HepG2 (cell line): ENCODE measurements at regions not wholly inside any gene's neighbourhood (a gene's known extent, or its start where the extent isn't known, plus 50 kb on each side); places are given as distances from the start of the nearest gene placed in this dataset.

Experiments used
- ATAC-seq: fragments of 200-7000 bp; cut with Tn5 transposase; 3 replicates; pipeline ENCODE4 v1.9.1; 2020; ENCODE audit warnings: mild to moderate bottlenecking, moderate library complexity
- BruUV-seq: library from RNA; stranded (reverse); fragments of 400-500 nt; replicated peaks from 2 replicates; lab custom pipeline; 2021; lab: Mats Ljungman, UMichigan
- CTCF ChIA-PET: fragments of 300-600 bp; formaldehyde crosslinking; extraction: SDS; loops from one replicate; lab custom pipeline; 2021; ENCODE audit warnings: low total read pairs, inconsistent platforms, low intra/inter-chr PET ratio; lab: Yijun Ruan, JAX
- POLR2A ChIA-PET: fragments of 350-600 bp; sonication (Branson Sonifier 250); formaldehyde crosslinking; loops from one replicate; lab custom pipeline; 2020; ENCODE audit warnings: antibody characterized with exemption, inconsistent platforms; lab: Yijun Ruan, JAX
- DNase-seq: peaks from one replicate; pipeline ENCODE4 v3.0.0-alpha.2; 2015; ENCODE audit warnings: low spot score
- FAIRE-seq: peaks from 3 replicates; lab custom pipeline; 2011; peaks lifted over from hg19 to GRCh38; lab: Jason Lieb, UNC
- H2AFZ ChIP-seq: one replicate; pipeline ENCODE4 v1.6.1; 2011; ENCODE audit warnings: low read length, inconsistent platforms
- H3K27ac ChIP-seq: fragments of 300-600 bp; 3 replicates; pipeline ENCODE4 v1.8.0; 2011; ENCODE audit warnings: mixed run types, mild to moderate bottlenecking, mixed read lengths, low read length, inconsistent platforms; ENCODE audit not compliant: insufficient read depth; ENCODE audit errors: extremely low read length
- H3K27me3 ChIP-seq, 2 experiments: fragments of 200-600 bp in 1 of 2; 2 replicates in 1 of 2; 3 replicates in 1 of 2; pipeline versions ENCODE4 v1.6.0 to v1.8.0; 2011; ENCODE audit warnings: low read length in 2 of 2, mild to moderate bottlenecking in 2 of 2, moderate library complexity in 2 of 2, inconsistent platforms in 1 of 2; ENCODE audit not compliant: insufficient read depth in 2 of 2, control insufficient read depth in 1 of 2
- H3K36me3 ChIP-seq, 2 experiments: fragments of 200-600 bp in 1 of 2; replicated peaks in 1 of 2; 2 replicates in 1 of 2; 3 replicates in 1 of 2; pipeline versions ENCODE4 v1.5.1 to v1.8.0; 2011; ENCODE audit warnings: low read length in 2 of 2, inconsistent platforms in 1 of 2; ENCODE audit not compliant: insufficient read depth in 2 of 2, control insufficient read depth in 1 of 2
- H3K4me1 ChIP-seq: 2 replicates; pipeline ENCODE4 v1.5.1; 2012; ENCODE audit warnings: low read length, inconsistent platforms; ENCODE audit not compliant: insufficient read depth
- H3K4me2 ChIP-seq: 2 replicates; pipeline ENCODE4 v1.6.0; 2011; ENCODE audit warnings: low read depth, low read length, inconsistent platforms
- H3K4me3 ChIP-seq, 3 experiments: fragments of 200-600 bp in 1 of 3; sonication (generic), shearing (Covaris generic) in 1 of 3; replicated peaks in 1 of 3; 2 replicates each; pipeline ENCODE4 v1.5.1; 2011 to 2016; ENCODE audit warnings: low read length in 3 of 3, inconsistent platforms in 2 of 3, low read depth in 2 of 3, mild to moderate bottlenecking in 2 of 3, control low read depth in 1 of 3, mixed read lengths in 1 of 3; ENCODE audit not compliant: insufficient read depth in 1 of 3
- H3K79me2 ChIP-seq: one replicate; pipeline ENCODE4 v1.6.1; 2011; ENCODE audit warnings: low read length, inconsistent platforms; ENCODE audit not compliant: insufficient read depth
- H3K9ac ChIP-seq: 2 replicates; pipeline ENCODE4 v1.6.0; 2011; ENCODE audit warnings: mild to moderate bottlenecking, low read depth, low read length, inconsistent platforms; ENCODE audit not compliant: insufficient read depth
- H3K9me3 ChIP-seq: 2 replicates; pipeline ENCODE4 v1.5.1; 2012; ENCODE audit warnings: mild to moderate bottlenecking, low read length
- H4K20me1 ChIP-seq: 2 replicates; pipeline ENCODE4 v1.6.0; 2011; ENCODE audit warnings: inconsistent platforms, mild to moderate bottlenecking, low read length, moderate library complexity; ENCODE audit not compliant: insufficient read depth
- CREB1 ChIP-seq, 2 experiments: fragments of 450-650 bp in 1 of 2; IDR thresholded peaks; 2 replicates each; pipeline ENCODE4 v1.6.1; 2016 to 2017; ENCODE audit warnings: control low read depth in 1 of 2, mild to moderate bottlenecking in 1 of 2, missing compliant biosample characterization in 1 of 2, missing genetic modification characterization in 1 of 2
- ELF1 ChIP-seq: sonication (generic); formaldehyde crosslinking; IDR thresholded peaks from 2 replicates; pipeline ENCODE4 v1.4.0; 2020; ENCODE audit warnings: missing genetic modification reagents
- NFKB2 ChIP-seq: sonication (generic); formaldehyde crosslinking; IDR thresholded peaks from 2 replicates; pipeline ENCODE4 v1.4.0; 2020; ENCODE audit warnings: missing genetic modification reagents, borderline replicate concordance
- POLR2G ChIP-seq: fragments of 200-400 bp; formaldehyde crosslinking; IDR thresholded peaks from 2 replicates; pipeline ENCODE4 v1.6.1; 2018; ENCODE audit warnings: mild to moderate bottlenecking, low read depth, low read length, moderate library complexity
- RCOR2 ChIP-seq: IDR thresholded peaks from 2 replicates; pipeline ENCODE4 v1.6.1; 2016; ENCODE audit warnings: missing biosample characterization, missing genetic modification reagents
- RELA ChIP-seq: sonication (generic); formaldehyde crosslinking; IDR thresholded peaks from 2 replicates; pipeline ENCODE4 v1.4.0; 2020; ENCODE audit warnings: missing genetic modification reagents
- SRF ChIP-seq: IDR thresholded peaks from 2 replicates; pipeline ENCODE4 v1.6.1; 2011; ENCODE audit warnings: mild to moderate bottlenecking, low read depth, low read length, moderate library complexity
- YY1 ChIP-seq: IDR thresholded peaks from 2 replicates; pipeline ENCODE4 v1.6.1; 2011; ENCODE audit warnings: low read length, low read depth, moderate library complexity, mild to moderate bottlenecking; ENCODE audit not compliant: insufficient read depth, insufficient replicate concordance
- ZNF251 ChIP-seq: sonication (generic); formaldehyde crosslinking; IDR thresholded peaks from 2 replicates; pipeline ENCODE4 v1.9.0; 2021; ENCODE audit warnings: mild to moderate bottlenecking, missing genetic modification reagents
- ZNF530 ChIP-seq: sonication (generic); formaldehyde crosslinking; IDR thresholded peaks from 2 replicates; pipeline ENCODE4 v1.5.0; 2020; ENCODE audit warnings: low read depth, mild to moderate bottlenecking, missing genetic modification reagents
- ZNF724P ChIP-seq: sonication (generic); formaldehyde crosslinking; IDR thresholded peaks from 2 replicates; pipeline ENCODE4 v1.8.0; 2022; ENCODE audit warnings: missing genetic modification reagents, borderline replicate concordance
- ZNF75D ChIP-seq: sonication (generic); formaldehyde crosslinking; IDR thresholded peaks from 2 replicates; pipeline ENCODE4 v1.8.1; 2023; ENCODE audit warnings: missing genetic modification reagents, mild to moderate bottlenecking, borderline replicate concordance
- ZNF788 ChIP-seq: sonication (generic); formaldehyde crosslinking; IDR thresholded peaks from 2 replicates; pipeline ENCODE4 v1.5.0; 2020; ENCODE audit warnings: mild to moderate bottlenecking, missing genetic modification reagents, borderline replicate concordance
- in situ Hi-C: cut with HindIII; loops from 2 replicates; pipeline ENCODE4 v1.10.0; 2017; ENCODE audit warnings: low pct_unique_long_range_greater_than_20kb; ENCODE audit not compliant: extremely low pct_ligation_motif_present
- intact Hi-C: fragments of 100-400 bp; cut with micrococcal nuclease; formaldehyde crosslinking; loops from one replicate; pipeline ENCODE4 v1.10.0; 2022; ENCODE audit not compliant: unreplicated experiment
- TF ChIP-seq, protein P1 (sequence below): sonication (generic); formaldehyde crosslinking; IDR thresholded peaks from 2 replicates; pipeline ENCODE4 v1.9.0; 2021; ENCODE audit warnings: missing genetic modification reagents, mild to moderate bottlenecking, borderline replicate concordance
- TF ChIP-seq, protein P2 (sequence below): sonication (generic); formaldehyde crosslinking; IDR thresholded peaks from 2 replicates; pipeline ENCODE4 v1.9.0; 2021; ENCODE audit warnings: missing genetic modification reagents, borderline replicate concordance

DNA sequence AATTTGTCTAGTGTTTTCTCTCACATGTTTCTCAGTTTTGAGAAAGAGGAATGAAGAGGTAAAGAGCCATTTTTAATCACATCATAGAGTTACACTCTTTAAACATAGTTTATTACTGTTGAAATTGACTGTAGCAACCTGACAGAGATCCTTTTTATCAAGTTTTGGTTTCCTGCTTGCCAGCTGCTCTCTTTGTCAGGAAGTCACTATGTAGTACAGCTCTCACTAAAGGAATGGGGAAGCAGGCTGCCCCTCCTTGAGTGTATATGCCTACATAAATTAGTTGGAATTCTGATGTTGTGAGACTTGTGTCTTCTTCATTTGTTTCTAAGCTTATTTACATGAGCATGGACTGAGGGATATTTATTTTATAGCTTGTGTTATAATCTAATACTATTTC lies 1274.0 kb upstream of the CELF2 start:
- H2AFZ ChIP-seq, result no peak overlapping the region
- ATAC-seq (no peak), DNase-seq (no peak), FAIRE-seq (no peak)
- ChIA-PET CTCF (no interaction called here), POLR2A (no interaction called here)
- H3K4me1 ChIP-seq, result no peaks in the 10 kb centered on the region
- intact Hi-C loops, result no loop called here
- H3K9me3 ChIP-seq, result peaks cover 83% of the 10 kb centered on the region
- no peak overlapping the region for H3K4me3 ChIP-seq
- BruUV-seq, result no TSS peak
- H3K27me3 ChIP-seq, result no peaks in the 10 kb centered on the region
- no peaks in the 10 kb centered on the region for H4K20me1 ChIP-seq
- in situ Hi-C loops, result no loop called here
- H3K79me2 ChIP-seq, result no peaks in the 10 kb centered on the region
- H3K4me2 ChIP-seq, result no peak overlapping the region
- TF ChIP-seq POLR2G (no peak), ELF1 (CRISPR knock-in tag) (no peak), ZNF788 (no peak), ZNF75D (CRISPR knock-in tag) (no peak), ZNF251 (no peak), NFKB2 (CRISPR knock-in tag) (no peak), RCOR2 (CRISPR knock-in tag) (no peak), CREB1 (IDR thresholded peaks at IDR 0.05) (no peak), CREB1 (CRISPR knock-in tag; IDR thresholded peaks at IDR 0.05) (no peak), RELA (CRISPR knock-in tag) (no peak), YY1 (no peak), SRF (no peak), ZNF724P (CRISPR knock-in tag) (no peak), ZNF530 (CRISPR knock-in tag) (no peak)
- TF ChIP-seq, protein P1, sequence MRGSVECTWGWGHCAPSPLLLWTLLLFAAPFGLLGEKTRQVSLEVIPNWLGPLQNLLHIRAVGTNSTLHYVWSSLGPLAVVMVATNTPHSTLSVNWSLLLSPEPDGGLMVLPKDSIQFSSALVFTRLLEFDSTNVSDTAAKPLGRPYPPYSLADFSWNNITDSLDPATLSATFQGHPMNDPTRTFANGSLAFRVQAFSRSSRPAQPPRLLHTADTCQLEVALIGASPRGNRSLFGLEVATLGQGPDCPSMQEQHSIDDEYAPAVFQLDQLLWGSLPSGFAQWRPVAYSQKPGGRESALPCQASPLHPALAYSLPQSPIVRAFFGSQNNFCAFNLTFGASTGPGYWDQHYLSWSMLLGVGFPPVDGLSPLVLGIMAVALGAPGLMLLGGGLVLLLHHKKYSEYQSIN (CRISPR knock-in tag), result no peak
- TF ChIP-seq, protein P2, sequence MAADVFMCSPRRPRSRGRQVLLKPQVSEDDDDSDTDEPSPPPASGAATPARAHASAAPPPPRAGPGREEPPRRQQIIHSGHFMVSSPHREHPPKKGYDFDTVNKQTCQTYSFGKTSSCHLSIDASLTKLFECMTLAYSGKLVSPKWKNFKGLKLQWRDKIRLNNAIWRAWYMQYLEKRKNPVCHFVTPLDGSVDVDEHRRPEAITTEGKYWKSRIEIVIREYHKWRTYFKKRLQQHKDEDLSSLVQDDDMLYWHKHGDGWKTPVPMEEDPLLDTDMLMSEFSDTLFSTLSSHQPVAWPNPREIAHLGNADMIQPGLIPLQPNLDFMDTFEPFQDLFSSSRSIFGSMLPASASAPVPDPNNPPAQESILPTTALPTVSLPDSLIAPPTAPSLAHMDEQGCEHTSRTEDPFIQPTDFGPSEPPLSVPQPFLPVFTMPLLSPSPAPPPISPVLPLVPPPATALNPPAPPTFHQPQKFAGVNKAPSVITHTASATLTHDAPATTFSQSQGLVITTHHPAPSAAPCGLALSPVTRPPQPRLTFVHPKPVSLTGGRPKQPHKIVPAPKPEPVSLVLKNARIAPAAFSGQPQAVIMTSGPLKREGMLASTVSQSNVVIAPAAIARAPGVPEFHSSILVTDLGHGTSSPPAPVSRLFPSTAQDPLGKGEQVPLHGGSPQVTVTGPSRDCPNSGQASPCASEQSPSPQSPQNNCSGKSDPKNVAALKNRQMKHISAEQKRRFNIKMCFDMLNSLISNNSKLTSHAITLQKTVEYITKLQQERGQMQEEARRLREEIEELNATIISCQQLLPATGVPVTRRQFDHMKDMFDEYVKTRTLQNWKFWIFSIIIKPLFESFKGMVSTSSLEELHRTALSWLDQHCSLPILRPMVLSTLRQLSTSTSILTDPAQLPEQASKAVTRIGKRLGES (CRISPR knock-in tag), result no peak
- no peak overlapping the region for H3K9ac ChIP-seq
- no peaks in the 10 kb centered on the region for H3K36me3 ChIP-seq
- H3K27ac ChIP-seq, result no peak overlapping the region
